Neural crest cell (in vitro differentiated cells): ENCODE measurements at regions not wholly inside any gene's neighbourhood (a gene's known extent, or its start where the extent isn't known, plus 50 kb on each side); places are given as distances from the start of the nearest gene placed in this dataset.

Experiments used
- DNase-seq: peaks from one replicate; pipeline ENCODE4 v3.0.0; 2021; ENCODE audit warnings: low read depth, mixed read lengths, low spot score
- H3K27ac Mint-ChIP-seq: one replicate; pipeline ENCODE4 v1.8.0; 2021; ENCODE audit warnings: mild to moderate bottlenecking, mixed read lengths; ENCODE audit not compliant: unreplicated experiment
- H3K27me3 Mint-ChIP-seq: 2 replicates; pipeline ENCODE4 v1.8.0; 2021; ENCODE audit warnings: low read depth, mild to moderate bottlenecking, mixed read lengths
- H3K36me3 Mint-ChIP-seq: 2 replicates; pipeline ENCODE4 v1.8.0; 2021; ENCODE audit warnings: low read depth, mild to moderate bottlenecking, mixed read lengths
- H3K4me1 Mint-ChIP-seq: 2 replicates; pipeline ENCODE4 v1.8.0; 2021; ENCODE audit warnings: mixed read lengths
- H3K4me3 Mint-ChIP-seq: one replicate; pipeline ENCODE4 v1.8.0; 2021; ENCODE audit warnings: mild to moderate bottlenecking, mixed read lengths
- H3K9me3 Mint-ChIP-seq: 2 replicates; pipeline ENCODE4 v1.8.0; 2021; ENCODE audit warnings: mixed read lengths
- TF ChIP-seq, protein P1 (sequence below): fragments of 200-600 bp; sonication (generic); conservative IDR thresholded peaks from 2 replicates; pipeline ENCODE4 v1.5.0; 2021; ENCODE audit warnings: antibody characterized with exemption, mild to moderate bottlenecking

DNA sequence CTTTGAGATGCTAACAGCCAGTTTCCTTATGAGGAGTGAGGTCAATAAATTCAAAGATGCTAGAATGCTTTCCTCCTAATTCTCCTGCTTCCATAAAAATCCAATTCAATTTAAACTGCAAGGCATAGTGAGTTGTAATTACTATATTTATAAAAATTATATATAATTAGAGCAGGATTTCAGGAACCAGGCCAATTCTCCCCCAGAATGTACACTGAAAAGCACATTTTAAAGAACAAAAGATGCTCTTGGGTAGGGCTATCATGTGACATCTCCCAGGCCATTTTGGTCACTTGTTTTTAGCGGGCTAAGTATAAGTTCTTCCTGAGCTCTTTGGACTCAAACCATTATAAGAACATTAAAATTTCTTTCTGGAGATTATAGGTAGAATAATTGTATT lies 195.7 kb upstream of the KCNG1 start:
- H3K9me3 Mint-ChIP-seq: peaks cover 16% of the 10 kb centered on the region
- H3K4me3 Mint-ChIP-seq: no peak overlapping the region
- H3K27me3 Mint-ChIP-seq: peaks cover 26% of the 10 kb centered on the region
- TF ChIP-seq, protein P1, sequence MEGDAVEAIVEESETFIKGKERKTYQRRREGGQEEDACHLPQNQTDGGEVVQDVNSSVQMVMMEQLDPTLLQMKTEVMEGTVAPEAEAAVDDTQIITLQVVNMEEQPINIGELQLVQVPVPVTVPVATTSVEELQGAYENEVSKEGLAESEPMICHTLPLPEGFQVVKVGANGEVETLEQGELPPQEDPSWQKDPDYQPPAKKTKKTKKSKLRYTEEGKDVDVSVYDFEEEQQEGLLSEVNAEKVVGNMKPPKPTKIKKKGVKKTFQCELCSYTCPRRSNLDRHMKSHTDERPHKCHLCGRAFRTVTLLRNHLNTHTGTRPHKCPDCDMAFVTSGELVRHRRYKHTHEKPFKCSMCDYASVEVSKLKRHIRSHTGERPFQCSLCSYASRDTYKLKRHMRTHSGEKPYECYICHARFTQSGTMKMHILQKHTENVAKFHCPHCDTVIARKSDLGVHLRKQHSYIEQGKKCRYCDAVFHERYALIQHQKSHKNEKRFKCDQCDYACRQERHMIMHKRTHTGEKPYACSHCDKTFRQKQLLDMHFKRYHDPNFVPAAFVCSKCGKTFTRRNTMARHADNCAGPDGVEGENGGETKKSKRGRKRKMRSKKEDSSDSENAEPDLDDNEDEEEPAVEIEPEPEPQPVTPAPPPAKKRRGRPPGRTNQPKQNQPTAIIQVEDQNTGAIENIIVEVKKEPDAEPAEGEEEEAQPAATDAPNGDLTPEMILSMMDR: no peak
- peaks cover 31% of the 10 kb centered on the region for H3K4me1 Mint-ChIP-seq
- no peak overlapping the region for H3K27ac Mint-ChIP-seq
- H3K36me3 Mint-ChIP-seq: peaks cover 13% of the 10 kb centered on the region
- DNase-seq: no peak

- no peak overlapping the region for H3K27ac Mint-ChIP-seq
- TF ChIP-seq, protein P1: no peak
- H3K36me3 Mint-ChIP-seq: peaks cover 11% of the 10 kb centered on the region
- DNase-seq: no peak
- H3K4me3 Mint-ChIP-seq: no peak overlapping the region
- peaks cover 24% of the 10 kb centered on the region for H3K27me3 Mint-ChIP-seq
- H3K9me3 Mint-ChIP-seq: peaks cover 14% of the 10 kb centered on the region
- H3K4me1 Mint-ChIP-seq: peaks cover 20% of the 10 kb centered on the region
Observed at GRCh38 chr20:51217347-51218045, 194.6 kb upstream of the KCNG1 start.

DNA sequence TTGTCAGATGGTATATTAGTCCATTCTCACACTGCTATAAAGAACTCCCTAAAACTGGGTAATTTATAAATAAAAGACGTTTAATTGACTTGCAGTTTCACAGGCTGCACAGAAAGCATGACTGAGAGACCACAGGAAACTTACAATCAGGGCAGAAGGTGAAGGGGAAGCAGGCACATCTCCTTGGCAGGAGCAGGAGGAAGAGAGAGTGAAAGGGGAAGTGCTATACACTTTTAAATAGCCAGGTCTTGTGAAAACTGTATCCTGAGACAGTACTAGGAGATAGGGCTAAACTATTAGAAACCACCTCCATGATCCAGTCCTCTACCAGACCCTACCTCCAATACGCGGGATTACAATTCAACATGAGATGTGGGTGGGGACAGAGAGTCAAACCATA lies 193.9 kb upstream of the KCNG1 start:
- DNase-seq: no peak
- peaks cover 14% of the 10 kb centered on the region for H3K9me3 Mint-ChIP-seq

GRCh38 chr20:51212816-51213215 lies 189.9 kb upstream of the KCNG1 start:
- Mint-ChIP-seq H3K27me3 (peaks cover 10% of the 10 kb centered on the region), H3K9me3 (peaks cover 14% of the 10 kb centered on the region), H3K36me3 (peaks cover 9% of the 10 kb centered on the region), H3K4me3 (no peak overlapping the region), H3K4me1 (no peaks in the 10 kb centered on the region), H3K27ac (no peak overlapping the region)
- no peak for DNase-seq
- TF ChIP-seq, protein P1: no peak

More for the DNA sequence above, 193.9 kb upstream of the KCNG1 start:
- Mint-ChIP-seq H3K4me1 (peaks cover 14% of the 10 kb centered on the region), H3K4me3 (no peak overlapping the region), H3K27me3 (peaks cover 21% of the 10 kb centered on the region), H3K27ac (no peak overlapping the region), H3K36me3 (peaks cover 11% of the 10 kb centered on the region)
- TF ChIP-seq, protein P1: no peak

DNA sequence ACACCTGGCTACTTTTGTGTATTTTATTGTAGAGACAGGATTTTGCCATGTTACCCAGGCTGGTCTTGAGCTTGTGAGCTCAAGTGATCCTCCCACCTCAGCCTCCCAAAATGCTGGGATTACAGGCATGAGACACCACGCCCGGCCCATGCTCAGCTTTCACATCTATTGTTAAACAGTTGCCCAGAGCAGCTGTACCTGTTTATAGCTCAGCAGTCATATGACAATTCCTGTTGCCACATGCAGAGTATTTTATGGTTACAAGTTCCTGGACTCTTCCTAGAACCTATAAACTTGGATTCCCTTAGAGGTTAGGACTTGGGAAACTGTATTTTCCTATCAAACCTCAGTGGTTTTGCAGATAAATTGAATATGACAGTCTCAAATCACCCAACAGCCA lies 188.3 kb upstream of the KCNG1 start:
- no peaks in the 10 kb centered on the region for H3K4me1 Mint-ChIP-seq
- H3K27me3 Mint-ChIP-seq: peaks cover 10% of the 10 kb centered on the region
- peaks cover 7% of the 10 kb centered on the region for H3K36me3 Mint-ChIP-seq
- TF ChIP-seq, protein P1: no peak
- DNase-seq: no peak
- H3K9me3 Mint-ChIP-seq: peaks cover 7% of the 10 kb centered on the region
- no peak overlapping the region for H3K4me3 Mint-ChIP-seq
- no peak overlapping the region for H3K27ac Mint-ChIP-seq
